ENCODE measurements at regions not wholly inside any gene's neighbourhood (a gene's known extent, or its start where the extent isn't known, plus 50 kb on each side); places are given as distances from the start of the nearest gene placed in this dataset.
A peak's percentile ranks its signal among the peaks of the same experiment; 100 is the strongest.

DNA sequence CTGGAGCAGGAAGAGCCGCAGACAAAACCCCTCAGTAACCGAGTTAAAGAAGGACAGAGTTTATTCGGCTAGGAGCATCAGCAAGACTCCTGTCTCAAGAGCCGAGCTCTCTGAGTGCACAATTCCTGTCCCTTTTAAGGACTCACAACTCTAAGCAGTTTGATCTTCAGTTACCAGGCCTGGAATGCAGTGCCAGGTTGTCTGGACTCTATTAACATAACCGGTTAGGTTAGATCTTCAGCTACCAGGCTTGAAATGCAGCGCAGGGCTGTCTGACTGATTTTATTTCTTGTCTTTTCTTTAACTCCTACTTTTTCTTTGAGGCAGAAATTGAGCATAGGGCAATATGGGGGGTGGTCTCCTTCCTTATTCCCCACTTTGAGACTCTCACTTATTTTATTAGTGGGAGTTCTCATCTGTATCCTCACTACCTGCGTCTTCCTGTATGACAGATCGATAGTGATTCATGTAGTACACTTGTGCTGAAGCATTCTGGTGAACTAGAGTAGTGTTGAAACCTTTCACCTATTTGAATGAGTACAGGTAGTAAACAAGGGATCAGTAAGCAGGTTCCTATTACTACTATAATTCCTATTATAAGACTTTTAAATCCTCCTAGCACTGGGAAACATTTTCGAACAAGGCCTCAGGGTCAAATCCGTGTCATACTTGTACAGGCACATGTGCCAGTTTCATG is 325.0 kb downstream of the CGGBP1 start:
- Mint-ChIP-seq H3K9me3 (peaks cover 53% of the 10 kb centered on the region), H3K36me3 (peaks cover 47% of the 10 kb centered on the region), H3K27me3 (ENCODE audit: low read depth) (no peaks in the 10 kb centered on the region), H3K27ac (peak overlapping the region; percentile 67), H3K4me1 (peaks cover 40% of the 10 kb centered on the region), H3K4me3 (no peak overlapping the region)
- peak; percentile 88 for ATAC-seq
- ChIA-PET POLR2A (no interaction called here), CTCF (no interaction called here)
- no peak for TF ChIP-seq ZNF121 (CRISPR knock-in tag; IDR thresholded peaks at IDR 0.05)
- TF ChIP-seq NFYB (CRISPR knock-in tag; conservative IDR thresholded peaks at IDR 0.05; ENCODE audit: low read depth) = no peak
- TF ChIP-seq CREM (CRISPR knock-in tag; IDR thresholded peaks at IDR 0.05) = no peak
- TF ChIP-seq, protein P1, sequence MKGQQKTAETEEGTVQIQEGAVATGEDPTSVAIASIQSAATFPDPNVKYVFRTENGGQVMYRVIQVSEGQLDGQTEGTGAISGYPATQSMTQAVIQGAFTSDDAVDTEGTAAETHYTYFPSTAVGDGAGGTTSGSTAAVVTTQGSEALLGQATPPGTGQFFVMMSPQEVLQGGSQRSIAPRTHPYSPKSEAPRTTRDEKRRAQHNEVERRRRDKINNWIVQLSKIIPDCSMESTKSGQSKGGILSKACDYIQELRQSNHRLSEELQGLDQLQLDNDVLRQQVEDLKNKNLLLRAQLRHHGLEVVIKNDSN (CRISPR knock-in tag; IDR thresholded peaks at IDR 0.05) = no peak
- TF ChIP-seq NR2C2 (CRISPR knock-in tag; IDR thresholded peaks at IDR 0.05) = no peak
- peak; percentile 15 for DNase-seq (ENCODE audit: low spot score)

DNA sequence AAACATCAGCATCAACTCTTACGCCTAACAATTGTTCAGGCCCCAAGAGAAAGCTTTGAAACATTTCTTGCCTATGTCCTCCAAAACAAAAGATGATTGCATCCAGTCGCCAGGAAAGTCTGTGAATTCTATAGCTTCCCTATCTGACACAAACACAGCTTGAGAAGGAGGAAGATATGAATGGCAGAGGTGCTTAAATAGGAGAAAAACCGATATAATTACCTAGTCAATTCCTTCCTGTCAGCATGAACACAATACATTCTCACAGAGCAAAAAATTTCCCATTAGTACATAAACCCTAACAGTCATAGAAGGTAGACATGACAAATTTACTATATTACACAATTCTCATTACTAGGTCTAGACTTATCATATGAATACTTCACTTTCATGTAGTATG is 326.5 kb downstream of the CGGBP1 start:
- ATAC-seq (no peak), DNase-seq (ENCODE audit: low spot score) (no peak)
- Mint-ChIP-seq H3K4me1 (peaks cover 45% of the 10 kb centered on the region), H3K9me3 (peaks cover 46% of the 10 kb centered on the region), H3K4me3 (no peak overlapping the region), H3K27ac (0 out of 2 replicates have a peak overlapping the region, but pooled peaks have one; percentile 14), H3K27me3 (ENCODE audit: low read depth) (no peaks in the 10 kb centered on the region), H3K36me3 (peaks cover 54% of the 10 kb centered on the region)
- ChIA-PET CTCF (no interaction called here), POLR2A (no interaction called here)
- TF ChIP-seq, protein P2, sequence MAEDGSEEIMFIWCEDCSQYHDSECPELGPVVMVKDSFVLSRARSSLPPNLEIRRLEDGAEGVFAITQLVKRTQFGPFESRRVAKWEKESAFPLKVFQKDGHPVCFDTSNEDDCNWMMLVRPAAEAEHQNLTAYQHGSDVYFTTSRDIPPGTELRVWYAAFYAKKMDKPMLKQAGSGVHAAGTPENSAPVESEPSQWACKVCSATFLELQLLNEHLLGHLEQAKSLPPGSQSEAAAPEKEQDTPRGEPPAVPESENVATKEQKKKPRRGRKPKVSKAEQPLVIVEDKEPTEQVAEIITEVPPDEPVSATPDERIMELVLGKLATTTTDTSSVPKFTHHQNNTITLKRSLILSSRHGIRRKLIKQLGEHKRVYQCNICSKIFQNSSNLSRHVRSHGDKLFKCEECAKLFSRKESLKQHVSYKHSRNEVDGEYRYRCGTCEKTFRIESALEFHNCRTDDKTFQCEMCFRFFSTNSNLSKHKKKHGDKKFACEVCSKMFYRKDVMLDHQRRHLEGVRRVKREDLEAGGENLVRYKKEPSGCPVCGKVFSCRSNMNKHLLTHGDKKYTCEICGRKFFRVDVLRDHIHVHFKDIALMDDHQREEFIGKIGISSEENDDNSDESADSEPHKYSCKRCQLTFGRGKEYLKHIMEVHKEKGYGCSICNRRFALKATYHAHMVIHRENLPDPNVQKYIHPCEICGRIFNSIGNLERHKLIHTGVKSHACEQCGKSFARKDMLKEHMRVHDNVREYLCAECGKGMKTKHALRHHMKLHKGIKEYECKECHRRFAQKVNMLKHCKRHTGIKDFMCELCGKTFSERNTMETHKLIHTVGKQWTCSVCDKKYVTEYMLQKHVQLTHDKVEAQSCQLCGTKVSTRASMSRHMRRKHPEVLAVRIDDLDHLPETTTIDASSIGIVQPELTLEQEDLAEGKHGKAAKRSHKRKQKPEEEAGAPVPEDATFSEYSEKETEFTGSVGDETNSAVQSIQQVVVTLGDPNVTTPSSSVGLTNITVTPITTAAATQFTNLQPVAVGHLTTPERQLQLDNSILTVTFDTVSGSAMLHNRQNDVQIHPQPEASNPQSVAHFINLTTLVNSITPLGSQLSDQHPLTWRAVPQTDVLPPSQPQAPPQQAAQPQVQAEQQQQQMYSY (CRISPR knock-in tag; IDR thresholded peaks at IDR 0.05) = no peak
- TF ChIP-seq, protein P3, sequence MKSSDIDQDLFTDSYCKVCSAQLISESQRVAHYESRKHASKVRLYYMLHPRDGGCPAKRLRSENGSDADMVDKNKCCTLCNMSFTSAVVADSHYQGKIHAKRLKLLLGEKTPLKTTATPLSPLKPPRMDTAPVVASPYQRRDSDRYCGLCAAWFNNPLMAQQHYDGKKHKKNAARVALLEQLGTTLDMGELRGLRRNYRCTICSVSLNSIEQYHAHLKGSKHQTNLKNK (CRISPR knock-in tag; IDR thresholded peaks at IDR 0.05) = no peak
- no peak for TF ChIP-seq PRRX2 (CRISPR knock-in tag; IDR thresholded peaks at IDR 0.05)
- TF ChIP-seq, protein P4, sequence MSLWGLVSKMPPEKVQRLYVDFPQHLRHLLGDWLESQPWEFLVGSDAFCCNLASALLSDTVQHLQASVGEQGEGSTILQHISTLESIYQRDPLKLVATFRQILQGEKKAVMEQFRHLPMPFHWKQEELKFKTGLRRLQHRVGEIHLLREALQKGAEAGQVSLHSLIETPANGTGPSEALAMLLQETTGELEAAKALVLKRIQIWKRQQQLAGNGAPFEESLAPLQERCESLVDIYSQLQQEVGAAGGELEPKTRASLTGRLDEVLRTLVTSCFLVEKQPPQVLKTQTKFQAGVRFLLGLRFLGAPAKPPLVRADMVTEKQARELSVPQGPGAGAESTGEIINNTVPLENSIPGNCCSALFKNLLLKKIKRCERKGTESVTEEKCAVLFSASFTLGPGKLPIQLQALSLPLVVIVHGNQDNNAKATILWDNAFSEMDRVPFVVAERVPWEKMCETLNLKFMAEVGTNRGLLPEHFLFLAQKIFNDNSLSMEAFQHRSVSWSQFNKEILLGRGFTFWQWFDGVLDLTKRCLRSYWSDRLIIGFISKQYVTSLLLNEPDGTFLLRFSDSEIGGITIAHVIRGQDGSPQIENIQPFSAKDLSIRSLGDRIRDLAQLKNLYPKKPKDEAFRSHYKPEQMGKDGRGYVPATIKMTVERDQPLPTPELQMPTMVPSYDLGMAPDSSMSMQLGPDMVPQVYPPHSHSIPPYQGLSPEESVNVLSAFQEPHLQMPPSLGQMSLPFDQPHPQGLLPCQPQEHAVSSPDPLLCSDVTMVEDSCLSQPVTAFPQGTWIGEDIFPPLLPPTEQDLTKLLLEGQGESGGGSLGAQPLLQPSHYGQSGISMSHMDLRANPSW (CRISPR knock-in tag; conservative IDR thresholded peaks at IDR 0.05; ENCODE audit: low read depth) = no peak
- no peak for TF ChIP-seq RORB (CRISPR knock-in tag; IDR thresholded peaks at IDR 0.05)
- TF ChIP-seq, protein P5, sequence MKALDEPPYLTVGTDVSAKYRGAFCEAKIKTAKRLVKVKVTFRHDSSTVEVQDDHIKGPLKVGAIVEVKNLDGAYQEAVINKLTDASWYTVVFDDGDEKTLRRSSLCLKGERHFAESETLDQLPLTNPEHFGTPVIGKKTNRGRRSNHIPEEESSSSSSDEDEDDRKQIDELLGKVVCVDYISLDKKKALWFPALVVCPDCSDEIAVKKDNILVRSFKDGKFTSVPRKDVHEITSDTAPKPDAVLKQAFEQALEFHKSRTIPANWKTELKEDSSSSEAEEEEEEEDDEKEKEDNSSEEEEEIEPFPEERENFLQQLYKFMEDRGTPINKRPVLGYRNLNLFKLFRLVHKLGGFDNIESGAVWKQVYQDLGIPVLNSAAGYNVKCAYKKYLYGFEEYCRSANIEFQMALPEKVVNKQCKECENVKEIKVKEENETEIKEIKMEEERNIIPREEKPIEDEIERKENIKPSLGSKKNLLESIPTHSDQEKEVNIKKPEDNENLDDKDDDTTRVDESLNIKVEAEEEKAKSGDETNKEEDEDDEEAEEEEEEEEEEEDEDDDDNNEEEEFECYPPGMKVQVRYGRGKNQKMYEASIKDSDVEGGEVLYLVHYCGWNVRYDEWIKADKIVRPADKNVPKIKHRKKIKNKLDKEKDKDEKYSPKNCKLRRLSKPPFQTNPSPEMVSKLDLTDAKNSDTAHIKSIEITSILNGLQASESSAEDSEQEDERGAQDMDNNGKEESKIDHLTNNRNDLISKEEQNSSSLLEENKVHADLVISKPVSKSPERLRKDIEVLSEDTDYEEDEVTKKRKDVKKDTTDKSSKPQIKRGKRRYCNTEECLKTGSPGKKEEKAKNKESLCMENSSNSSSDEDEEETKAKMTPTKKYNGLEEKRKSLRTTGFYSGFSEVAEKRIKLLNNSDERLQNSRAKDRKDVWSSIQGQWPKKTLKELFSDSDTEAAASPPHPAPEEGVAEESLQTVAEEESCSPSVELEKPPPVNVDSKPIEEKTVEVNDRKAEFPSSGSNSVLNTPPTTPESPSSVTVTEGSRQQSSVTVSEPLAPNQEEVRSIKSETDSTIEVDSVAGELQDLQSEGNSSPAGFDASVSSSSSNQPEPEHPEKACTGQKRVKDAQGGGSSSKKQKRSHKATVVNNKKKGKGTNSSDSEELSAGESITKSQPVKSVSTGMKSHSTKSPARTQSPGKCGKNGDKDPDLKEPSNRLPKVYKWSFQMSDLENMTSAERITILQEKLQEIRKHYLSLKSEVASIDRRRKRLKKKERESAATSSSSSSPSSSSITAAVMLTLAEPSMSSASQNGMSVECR (CRISPR knock-in tag; IDR thresholded peaks at IDR 0.05; ENCODE audit: borderline replicate concordance) = no peak
- TF ChIP-seq, protein P6, sequence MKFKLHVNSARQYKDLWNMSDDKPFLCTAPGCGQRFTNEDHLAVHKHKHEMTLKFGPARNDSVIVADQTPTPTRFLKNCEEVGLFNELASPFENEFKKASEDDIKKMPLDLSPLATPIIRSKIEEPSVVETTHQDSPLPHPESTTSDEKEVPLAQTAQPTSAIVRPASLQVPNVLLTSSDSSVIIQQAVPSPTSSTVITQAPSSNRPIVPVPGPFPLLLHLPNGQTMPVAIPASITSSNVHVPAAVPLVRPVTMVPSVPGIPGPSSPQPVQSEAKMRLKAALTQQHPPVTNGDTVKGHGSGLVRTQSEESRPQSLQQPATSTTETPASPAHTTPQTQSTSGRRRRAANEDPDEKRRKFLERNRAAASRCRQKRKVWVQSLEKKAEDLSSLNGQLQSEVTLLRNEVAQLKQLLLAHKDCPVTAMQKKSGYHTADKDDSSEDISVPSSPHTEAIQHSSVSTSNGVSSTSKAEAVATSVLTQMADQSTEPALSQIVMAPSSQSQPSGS (CRISPR knock-in tag; IDR thresholded peaks at IDR 0.05; ENCODE audit: borderline replicate concordance, low read depth) = no peak
- TF ChIP-seq ZBTB21 (CRISPR knock-in tag; IDR thresholded peaks at IDR 0.05; ENCODE audit: borderline replicate concordance) = no peak
- TF ChIP-seq JUN (CRISPR knock-in tag; IDR thresholded peaks at IDR 0.05) = no peak
- TF ChIP-seq, protein P7, sequence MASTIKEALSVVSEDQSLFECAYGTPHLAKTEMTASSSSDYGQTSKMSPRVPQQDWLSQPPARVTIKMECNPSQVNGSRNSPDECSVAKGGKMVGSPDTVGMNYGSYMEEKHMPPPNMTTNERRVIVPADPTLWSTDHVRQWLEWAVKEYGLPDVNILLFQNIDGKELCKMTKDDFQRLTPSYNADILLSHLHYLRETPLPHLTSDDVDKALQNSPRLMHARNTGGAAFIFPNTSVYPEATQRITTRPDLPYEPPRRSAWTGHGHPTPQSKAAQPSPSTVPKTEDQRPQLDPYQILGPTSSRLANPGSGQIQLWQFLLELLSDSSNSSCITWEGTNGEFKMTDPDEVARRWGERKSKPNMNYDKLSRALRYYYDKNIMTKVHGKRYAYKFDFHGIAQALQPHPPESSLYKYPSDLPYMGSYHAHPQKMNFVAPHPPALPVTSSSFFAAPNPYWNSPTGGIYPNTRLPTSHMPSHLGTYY (CRISPR knock-in tag; IDR thresholded peaks at IDR 0.05) = no peak
- no peak for TF ChIP-seq CBFB (CRISPR knock-in tag; IDR thresholded peaks at IDR 0.05; ENCODE audit: low read depth)
- TF ChIP-seq TP53 (CRISPR knock-in tag; IDR thresholded peaks at IDR 0.05) = no peak
- TF ChIP-seq SMAD3 (CRISPR knock-in tag; IDR thresholded peaks at IDR 0.05; ENCODE audit: borderline replicate concordance) = no peak
- no peak for TF ChIP-seq OVOL2 (CRISPR knock-in tag; IDR thresholded peaks at IDR 0.05; ENCODE audit: borderline replicate concordance)
- TF ChIP-seq NR2C2 (CRISPR knock-in tag; IDR thresholded peaks at IDR 0.05) = no peak
